ACHN (cell line): ENCODE measurements at regions not wholly inside any gene's neighbourhood (a gene's known extent, or its start where the extent isn't known, plus 50 kb on each side); places are given as distances from the start of the nearest gene placed in this dataset.
"Not testable (repeated sequence)": the region's sequence is repeated elsewhere in the genome, so short reads cannot be mapped to it uniquely, and the experiment has no call there.

Experiments used
- DNase-seq: peaks from one replicate; pipeline ENCODE4 v3.0.0-alpha.2; 2015
- in situ Hi-C: cut with HindIII; loops from 2 replicates; pipeline ENCODE4 v1.10.0; 2017; ENCODE audit warnings: low sequenced_read_pairs, low pct_ligation_motif_present, low pct_unique_long_range_greater_than_20kb

- no peak for DNase-seq
- in situ Hi-C loops, result no loop called here
These were observed 477.2 kb upstream of the CFAP20DC start for GRCh38 chr3:59526999-59527398.

GRCh38 chr3:59522550-59522949 lies 472.7 kb upstream of the CFAP20DC start:
- DNase-seq, result no peak
- in situ Hi-C loops, result no loop called here

- in situ Hi-C loops, result no loop called here
- no peak for DNase-seq
These were observed 469.3 kb upstream of the CFAP20DC start for GRCh38 chr3:59519094-59519493.

- in situ Hi-C loops, result no loop called here
- no peak for DNase-seq
These were observed 468.6 kb upstream of the CFAP20DC start for GRCh38 chr3:59518283-59519055.

- DNase-seq, result no peak
These were observed 467.6 kb upstream of the CFAP20DC start for GRCh38 chr3:59517388-59517787.

GRCh38 chr3:59515966-59516365 lies 466.1 kb upstream of the CFAP20DC start:
- in situ Hi-C loops, result no loop called here
- no peak for DNase-seq

More at GRCh38 chr3:59517388-59517787, 467.6 kb upstream of the CFAP20DC start:
- in situ Hi-C loops, result no loop called here

- in situ Hi-C loops, result no loop called here
These were observed 465.1 kb upstream of the CFAP20DC start for GRCh38 chr3:59514865-59515482.

GRCh38 chr3:59513570-59513969 lies 463.7 kb upstream of the CFAP20DC start:
- no peak for DNase-seq
- in situ Hi-C loops, result no loop called here

More at GRCh38 chr3:59514865-59515482, 465.1 kb upstream of the CFAP20DC start:
- DNase-seq, result no peak

GRCh38 chr3:59512066-59512465 lies 462.2 kb upstream of the CFAP20DC start:
- in situ Hi-C loops, result no loop called here
- DNase-seq, result no peak

GRCh38 chr3:59510576-59510975 lies 460.8 kb upstream of the CFAP20DC start:
- in situ Hi-C loops, result no loop called here
- no peak for DNase-seq

GRCh38 chr3:59508273-59508672 lies 458.4 kb upstream of the CFAP20DC start:
- in situ Hi-C loops, result no loop called here
- no peak for DNase-seq

- DNase-seq, result no peak
- in situ Hi-C loops, result no loop called here
These were observed 456.4 kb upstream of the CFAP20DC start for GRCh38 chr3:59506191-59506590.

GRCh38 chr3:59503441-59503840 lies 453.6 kb upstream of the CFAP20DC start:
- no peak for DNase-seq
- in situ Hi-C loops, result no loop called here

- in situ Hi-C loops, result no loop called here
- DNase-seq, result no peak
These were observed 453.0 kb upstream of the CFAP20DC start for GRCh38 chr3:59502806-59503205.

- DNase-seq, result no peak
- in situ Hi-C loops, result no loop called here
These were observed 450.1 kb upstream of the CFAP20DC start for GRCh38 chr3:59499954-59500353.

- DNase-seq, result no peak
- in situ Hi-C loops, result no loop called here
These were observed 449.2 kb upstream of the CFAP20DC start for GRCh38 chr3:59499000-59499399.

GRCh38 chr3:59496250-59496649 lies 446.4 kb upstream of the CFAP20DC start:
- in situ Hi-C loops, result no loop called here
- DNase-seq, result no peak

GRCh38 chr3:59494969-59495368 lies 445.1 kb upstream of the CFAP20DC start:
- in situ Hi-C loops, DNase-seq: not testable (repeated sequence)

GRCh38 chr3:59486520-59486919 lies 436.7 kb upstream of the CFAP20DC start:
- DNase-seq, result no peak
- in situ Hi-C loops, result no loop called here

GRCh38 chr3:59483191-59483590 lies 433.4 kb upstream of the CFAP20DC start:
- no peak for DNase-seq
- in situ Hi-C loops, result no loop called here
